ENCODE measurements at regions not wholly inside any gene's neighbourhood (a gene's known extent, or its start where the extent isn't known, plus 50 kb on each side); places are given as distances from the start of the nearest gene placed in this dataset.

DNA sequence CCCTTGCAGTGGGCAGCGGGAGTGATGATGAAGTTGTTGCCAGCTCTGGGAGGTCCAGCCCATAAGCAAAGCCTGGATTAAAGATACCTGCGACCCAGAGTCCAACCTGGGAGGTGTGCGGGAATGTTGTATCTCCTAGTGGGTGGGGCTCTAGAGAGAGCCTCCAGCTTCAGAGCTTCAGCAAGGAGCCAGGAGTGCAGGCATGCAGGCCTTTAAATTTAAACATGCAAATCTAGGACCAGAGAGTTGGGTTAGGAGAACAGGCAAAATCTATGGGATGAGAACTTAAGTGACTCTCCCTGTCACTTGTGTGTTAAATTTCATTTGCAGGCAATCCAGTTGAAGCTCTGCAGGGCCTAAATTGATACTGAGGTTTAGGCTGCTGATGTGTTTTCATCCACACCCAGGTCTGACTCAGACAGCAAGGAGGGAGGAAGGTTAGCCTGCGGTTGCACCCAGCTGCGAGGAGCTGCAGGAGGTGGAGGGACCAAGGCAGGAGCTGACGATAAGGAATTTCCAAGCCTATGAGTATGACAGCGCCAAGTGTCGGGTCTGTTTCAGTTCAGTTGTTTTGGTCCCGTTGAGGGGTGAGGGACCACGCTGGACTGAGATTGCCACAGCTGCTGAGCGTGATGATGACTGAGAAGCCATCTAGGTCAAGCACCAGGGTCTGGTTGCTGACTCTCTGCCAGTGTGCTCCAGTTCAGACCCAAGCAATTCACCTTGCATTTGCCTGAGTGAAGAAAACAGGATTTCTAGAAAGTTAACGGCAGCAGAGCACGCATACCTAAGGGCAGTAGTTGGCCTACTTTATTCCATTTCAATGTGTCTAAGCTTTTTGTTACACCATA lies 243.0 kb downstream of the ICE1 start:
- TF ChIP-seq, protein P1, sequence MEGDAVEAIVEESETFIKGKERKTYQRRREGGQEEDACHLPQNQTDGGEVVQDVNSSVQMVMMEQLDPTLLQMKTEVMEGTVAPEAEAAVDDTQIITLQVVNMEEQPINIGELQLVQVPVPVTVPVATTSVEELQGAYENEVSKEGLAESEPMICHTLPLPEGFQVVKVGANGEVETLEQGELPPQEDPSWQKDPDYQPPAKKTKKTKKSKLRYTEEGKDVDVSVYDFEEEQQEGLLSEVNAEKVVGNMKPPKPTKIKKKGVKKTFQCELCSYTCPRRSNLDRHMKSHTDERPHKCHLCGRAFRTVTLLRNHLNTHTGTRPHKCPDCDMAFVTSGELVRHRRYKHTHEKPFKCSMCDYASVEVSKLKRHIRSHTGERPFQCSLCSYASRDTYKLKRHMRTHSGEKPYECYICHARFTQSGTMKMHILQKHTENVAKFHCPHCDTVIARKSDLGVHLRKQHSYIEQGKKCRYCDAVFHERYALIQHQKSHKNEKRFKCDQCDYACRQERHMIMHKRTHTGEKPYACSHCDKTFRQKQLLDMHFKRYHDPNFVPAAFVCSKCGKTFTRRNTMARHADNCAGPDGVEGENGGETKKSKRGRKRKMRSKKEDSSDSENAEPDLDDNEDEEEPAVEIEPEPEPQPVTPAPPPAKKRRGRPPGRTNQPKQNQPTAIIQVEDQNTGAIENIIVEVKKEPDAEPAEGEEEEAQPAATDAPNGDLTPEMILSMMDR (IDR thresholded peaks at IDR 0.05; ENCODE audit: borderline replicate concordance, extremely low read depth, low read length, poor library complexity, severe bottlenecking), result no peak
- no peak for TF ChIP-seq EZH2 (IDR thresholded peaks at IDR 0.05; ENCODE audit: borderline replicate concordance, low read depth, low read length, severe bottlenecking)
